ENCODE measurements at regions not wholly inside any gene's neighbourhood (a gene's known extent, or its start where the extent isn't known, plus 50 kb on each side); places are given as distances from the start of the nearest gene placed in this dataset.

DNA sequence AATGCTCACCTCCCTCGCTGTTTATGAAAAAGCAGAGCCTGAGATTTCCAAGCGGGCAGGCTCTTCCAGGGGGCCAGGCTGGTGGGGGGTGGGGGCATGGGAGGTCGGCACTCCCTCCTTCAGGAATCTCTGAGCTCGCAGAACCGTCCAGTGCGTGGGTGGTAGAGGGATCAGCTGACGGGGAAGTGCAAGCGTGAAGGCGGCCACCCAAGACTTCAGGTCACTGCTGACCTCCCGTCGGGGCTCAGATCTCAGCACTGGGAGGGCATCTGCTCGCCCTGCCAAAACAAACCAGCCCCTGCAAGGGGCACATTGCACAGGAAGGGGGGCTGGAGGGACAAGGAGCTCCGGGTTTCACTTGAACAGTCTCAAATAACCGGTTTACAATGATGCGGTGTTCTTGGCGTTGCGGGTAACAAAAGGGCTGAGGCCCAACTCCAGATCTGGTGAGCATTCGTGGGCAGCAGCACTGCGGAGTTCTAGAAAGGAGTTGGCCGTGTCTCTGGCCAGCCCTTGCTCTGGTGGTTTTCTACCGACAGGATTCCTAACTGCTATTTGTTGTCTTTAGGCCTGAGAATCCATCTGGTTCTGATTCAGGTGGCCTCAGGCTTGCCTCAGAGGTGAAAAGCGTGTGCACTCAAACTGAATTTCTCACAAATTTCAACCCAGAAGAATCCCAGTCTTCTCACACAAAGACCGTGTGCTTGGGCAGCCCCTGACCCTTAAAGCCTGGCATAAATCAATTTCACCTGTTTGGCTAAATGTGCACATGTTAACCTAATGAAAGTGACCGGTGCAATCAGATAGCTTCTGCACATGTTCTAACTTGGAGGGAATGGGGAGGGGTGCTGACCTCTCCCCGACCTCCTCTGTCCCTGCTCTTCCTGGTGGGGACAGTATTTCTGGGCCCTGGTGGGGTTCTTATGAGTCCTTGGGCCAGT is 191.6 kb downstream of the MYLK4 start:
- Histone ChIP-seq H3K27me3 (replicated peaks; ENCODE audit: insufficient read depth) (no peaks in the 10 kb centered on the region), H3K36me3 (no peaks in the 10 kb centered on the region), H3K4me3 (no peak overlapping the region), H3K4me1 (ENCODE audit: control insufficient read depth in 1 of 2, low read depth in 2 of 2) (peaks cover 3 to 49% of the 10 kb centered on the region in 2 donors), H3K9me3 (no peaks in the 10 kb centered on the region), H3K27ac (no peak overlapping the region)
- no peak for ATAC-seq (ENCODE audit: insufficient number of reproducible peaks, low FRiP score, low read depth)
- TF ChIP-seq, protein P1, sequence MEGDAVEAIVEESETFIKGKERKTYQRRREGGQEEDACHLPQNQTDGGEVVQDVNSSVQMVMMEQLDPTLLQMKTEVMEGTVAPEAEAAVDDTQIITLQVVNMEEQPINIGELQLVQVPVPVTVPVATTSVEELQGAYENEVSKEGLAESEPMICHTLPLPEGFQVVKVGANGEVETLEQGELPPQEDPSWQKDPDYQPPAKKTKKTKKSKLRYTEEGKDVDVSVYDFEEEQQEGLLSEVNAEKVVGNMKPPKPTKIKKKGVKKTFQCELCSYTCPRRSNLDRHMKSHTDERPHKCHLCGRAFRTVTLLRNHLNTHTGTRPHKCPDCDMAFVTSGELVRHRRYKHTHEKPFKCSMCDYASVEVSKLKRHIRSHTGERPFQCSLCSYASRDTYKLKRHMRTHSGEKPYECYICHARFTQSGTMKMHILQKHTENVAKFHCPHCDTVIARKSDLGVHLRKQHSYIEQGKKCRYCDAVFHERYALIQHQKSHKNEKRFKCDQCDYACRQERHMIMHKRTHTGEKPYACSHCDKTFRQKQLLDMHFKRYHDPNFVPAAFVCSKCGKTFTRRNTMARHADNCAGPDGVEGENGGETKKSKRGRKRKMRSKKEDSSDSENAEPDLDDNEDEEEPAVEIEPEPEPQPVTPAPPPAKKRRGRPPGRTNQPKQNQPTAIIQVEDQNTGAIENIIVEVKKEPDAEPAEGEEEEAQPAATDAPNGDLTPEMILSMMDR (IDR thresholded peaks at IDR 0.05) = no peak
- DNase-seq (ENCODE audit: low spot score) = no peak

DNA sequence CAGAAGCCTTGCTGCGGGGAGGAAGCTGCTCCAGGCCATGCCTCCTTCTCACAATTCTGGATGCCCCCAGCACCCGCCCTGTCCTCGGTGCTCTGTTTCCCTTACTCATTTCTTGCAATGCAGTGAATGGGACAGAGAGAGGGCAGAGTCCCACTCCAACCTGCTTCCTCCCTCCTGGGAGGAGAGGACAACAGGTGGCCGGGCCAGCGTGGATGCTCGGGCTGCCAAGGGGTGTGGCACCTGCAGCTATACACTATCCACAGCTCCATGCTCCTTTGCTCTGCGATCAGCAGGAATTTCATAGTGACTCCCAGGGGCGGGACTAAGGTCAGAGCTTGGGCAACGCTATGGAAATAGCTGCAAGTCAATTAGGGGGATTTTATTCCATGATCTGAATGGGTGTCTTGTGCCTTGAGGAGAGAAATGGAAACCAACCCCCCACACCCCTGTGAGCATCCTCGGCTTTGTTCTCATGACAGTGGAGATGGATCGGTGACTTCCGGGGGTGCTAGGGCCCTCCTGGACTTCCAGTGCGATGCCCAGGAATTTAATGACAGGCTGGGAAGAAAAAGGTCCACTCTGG is 192.5 kb downstream of the MYLK4 start:
- DNase-seq (ENCODE audit: low spot score) (no peak), ATAC-seq (ENCODE audit: insufficient number of reproducible peaks, low FRiP score, low read depth) (no peak)
- H3K9me3 ChIP-seq = no peaks in the 10 kb centered on the region
- no peaks in the 10 kb centered on the region for H3K36me3 ChIP-seq
- TF ChIP-seq, protein P1 (IDR thresholded peaks at IDR 0.05) = no peak
- H3K4me3 ChIP-seq = no peak overlapping the region
- H3K4me1 ChIP-seq (ENCODE audit: control insufficient read depth in 1 of 2, low read depth in 2 of 2) = peaks cover 2 to 39% of the 10 kb centered on the region in 2 donors
- no peak overlapping the region for H3K27ac ChIP-seq
- H3K27me3 ChIP-seq (replicated peaks; ENCODE audit: insufficient read depth) = no peaks in the 10 kb centered on the region

DNA sequence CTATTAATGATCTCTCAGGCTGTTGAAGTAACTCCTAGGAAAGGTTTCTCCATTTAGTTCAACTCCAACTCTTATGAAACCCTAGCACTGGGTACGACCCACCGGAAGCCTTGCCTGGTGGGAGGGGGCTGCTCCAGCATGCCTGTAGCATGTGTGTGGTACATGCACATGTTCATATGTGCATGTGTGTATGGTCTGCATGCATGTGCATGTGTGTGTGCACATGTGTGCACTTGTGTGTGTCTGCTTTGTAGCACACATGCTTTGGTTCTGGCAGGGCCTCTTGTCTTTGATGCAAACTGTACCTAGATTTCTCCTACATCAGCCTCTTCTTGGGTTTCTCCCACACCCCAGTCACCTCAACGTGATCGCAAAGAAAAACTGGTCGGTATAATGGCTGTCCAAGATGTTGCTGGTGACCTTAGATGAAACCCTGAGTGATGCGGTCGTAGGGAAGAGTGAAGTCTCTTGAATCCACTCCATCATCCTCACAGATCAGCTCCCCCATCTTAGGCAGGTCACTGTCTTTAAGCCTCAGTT is 193.5 kb downstream of the MYLK4 start:
- Histone ChIP-seq H3K4me1 (ENCODE audit: control insufficient read depth in 1 of 2, low read depth in 2 of 2) (peaks cover 4 to 36% of the 10 kb centered on the region in 2 donors), H3K4me3 (no peak overlapping the region), H3K27me3 (replicated peaks; ENCODE audit: insufficient read depth) (no peaks in the 10 kb centered on the region), H3K36me3 (no peaks in the 10 kb centered on the region), H3K27ac (no peak overlapping the region), H3K9me3 (no peaks in the 10 kb centered on the region)
- DNase-seq (ENCODE audit: low spot score) = no peak
- no peak for ATAC-seq (ENCODE audit: insufficient number of reproducible peaks, low FRiP score, low read depth)
- TF ChIP-seq, protein P1 (IDR thresholded peaks at IDR 0.05) = no peak

DNA sequence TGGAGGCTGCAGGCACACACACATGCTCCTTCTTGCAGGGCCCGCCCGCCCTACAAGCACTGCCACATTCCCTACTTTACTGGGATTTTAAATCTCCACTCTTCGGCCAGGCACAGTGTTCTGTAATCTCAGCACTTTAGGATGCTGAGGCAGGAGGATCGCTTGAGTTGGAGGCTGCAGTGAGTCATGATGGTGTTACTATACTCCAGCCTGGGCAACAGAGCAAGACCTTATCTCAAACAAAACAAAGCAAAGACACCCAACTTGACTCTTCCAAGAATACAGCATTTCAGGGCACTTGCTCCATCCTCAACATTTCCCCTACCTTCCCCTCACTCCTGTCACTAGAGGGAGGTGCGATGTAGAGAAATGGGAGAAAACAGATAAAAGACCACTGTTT is 194.0 kb downstream of the MYLK4 start:
- ATAC-seq (ENCODE audit: insufficient number of reproducible peaks, low FRiP score, low read depth) (no peak), DNase-seq (ENCODE audit: low spot score) (no peak)
- H3K36me3 ChIP-seq = no peaks in the 10 kb centered on the region
- TF ChIP-seq, protein P1 (IDR thresholded peaks at IDR 0.05) = no peak
- H3K9me3 ChIP-seq = no peaks in the 10 kb centered on the region
- H3K27me3 ChIP-seq (replicated peaks; ENCODE audit: insufficient read depth) = no peaks in the 10 kb centered on the region
- no peak overlapping the region for H3K4me3 ChIP-seq
- H3K27ac ChIP-seq = no peak overlapping the region
- H3K4me1 ChIP-seq (ENCODE audit: control insufficient read depth in 1 of 2, low read depth in 2 of 2) = peaks cover 4 to 31% of the 10 kb centered on the region in 2 donors

DNA sequence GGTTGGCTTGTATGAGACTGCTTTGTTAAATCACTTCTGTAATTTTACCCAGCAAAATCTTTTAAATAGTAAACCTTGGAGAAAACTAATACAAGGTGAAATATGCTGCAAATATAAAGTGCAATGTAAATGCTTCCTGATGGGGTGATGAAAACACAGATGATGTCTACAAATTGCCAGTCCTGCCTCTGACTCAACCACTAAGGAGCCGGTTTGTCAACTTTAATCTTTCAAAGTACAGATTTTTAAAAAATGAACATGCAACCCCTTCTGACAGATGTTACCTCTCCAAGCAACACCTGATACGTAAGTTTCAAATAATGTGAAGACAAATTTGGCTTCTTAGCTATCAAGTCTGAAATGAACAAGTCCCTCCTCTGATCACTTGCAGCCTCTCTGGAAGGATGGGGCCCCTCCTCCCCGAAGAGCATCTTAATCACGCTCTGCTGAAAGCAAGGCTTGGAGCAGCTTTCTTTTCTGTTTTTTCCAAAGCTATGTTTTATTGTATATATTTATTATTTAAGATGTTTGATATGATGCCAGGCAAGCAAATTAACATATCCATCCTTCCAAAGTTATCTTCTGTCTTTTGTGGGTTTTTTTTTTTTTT is 196.0 kb downstream of the MYLK4 start:
- ATAC-seq (ENCODE audit: insufficient number of reproducible peaks, low FRiP score, low read depth) (no peak), DNase-seq (ENCODE audit: low spot score) (no peak)
- H3K27me3 ChIP-seq (replicated peaks; ENCODE audit: insufficient read depth) = no peaks in the 10 kb centered on the region
- H3K4me3 ChIP-seq = no peak overlapping the region
- TF ChIP-seq, protein P1 (IDR thresholded peaks at IDR 0.05) = no peak
- peaks cover 4 to 16% of the 10 kb centered on the region in 2 donors for H3K4me1 ChIP-seq (ENCODE audit: control insufficient read depth in 1 of 2, low read depth in 2 of 2)
- H3K9me3 ChIP-seq = no peaks in the 10 kb centered on the region
- H3K27ac ChIP-seq = no peak overlapping the region
- no peaks in the 10 kb centered on the region for H3K36me3 ChIP-seq

All from thoracic aorta (tissue), 2 donors.